Ureter (tissue), 1 donor: ENCODE measurements at regions not wholly inside any gene's neighbourhood (a gene's known extent, or its start where the extent isn't known, plus 50 kb on each side); places are given as distances from the start of the nearest gene placed in this dataset.

Experiments used
- DNase-seq: peaks from one replicate; pipeline ENCODE4 v3.0.0-alpha.2; 2020; ENCODE audit warnings: low spot score
- donor health status: DM: yes; HTN: yes; CAD: no.

DNA sequence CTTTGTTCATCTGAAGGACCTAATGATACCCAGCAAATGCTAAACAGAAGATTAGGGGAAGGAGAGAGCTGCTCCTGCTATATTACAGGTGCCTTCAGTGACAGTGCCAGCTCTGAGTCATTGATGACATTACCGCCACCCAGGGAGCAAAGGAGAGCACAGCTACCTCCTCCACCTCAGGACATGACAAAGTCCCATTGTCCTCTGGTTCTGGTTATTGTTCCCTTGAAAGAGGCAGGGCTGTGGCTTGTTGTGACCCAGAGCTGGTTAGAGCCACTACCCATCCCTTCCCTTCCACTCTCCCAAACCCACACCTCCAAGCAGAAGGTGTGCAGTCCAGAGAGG is 363.5 kb upstream of the DUSP10 start:
- no peak for DNase-seq

DNA sequence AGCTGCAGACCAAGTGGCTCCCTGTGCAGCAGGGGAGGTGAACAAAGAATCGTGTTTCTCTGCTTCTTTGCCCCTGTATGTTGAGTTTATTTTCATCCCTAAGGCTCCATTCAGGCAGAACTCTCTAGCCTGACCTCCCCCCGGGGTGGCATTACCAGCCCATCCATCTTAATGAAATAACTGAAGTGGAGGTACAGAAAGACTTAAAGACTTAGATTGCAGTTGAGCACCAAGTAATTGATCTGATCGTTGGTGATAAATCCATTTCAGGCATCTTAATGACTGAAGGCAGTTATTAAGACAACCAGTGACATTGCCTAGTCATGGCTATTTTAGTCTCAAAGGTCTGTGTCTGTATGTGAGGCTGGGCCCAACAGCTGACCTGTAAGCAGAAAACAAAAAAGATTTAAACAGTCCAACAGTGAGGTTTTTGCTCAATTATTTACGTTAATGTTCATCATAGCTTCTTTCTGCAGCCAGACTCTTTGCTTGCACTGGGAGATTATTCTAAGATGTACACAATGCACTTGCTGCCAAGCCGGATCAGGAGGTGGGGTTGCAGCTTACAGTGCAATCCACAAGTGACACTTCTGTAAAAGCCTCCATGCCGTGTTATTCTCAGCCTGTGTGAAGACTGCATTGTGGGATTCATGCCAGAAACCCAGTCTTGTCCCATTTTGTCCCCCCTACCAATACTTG is 363.0 kb upstream of the DUSP10 start:
- no peak for DNase-seq

DNA sequence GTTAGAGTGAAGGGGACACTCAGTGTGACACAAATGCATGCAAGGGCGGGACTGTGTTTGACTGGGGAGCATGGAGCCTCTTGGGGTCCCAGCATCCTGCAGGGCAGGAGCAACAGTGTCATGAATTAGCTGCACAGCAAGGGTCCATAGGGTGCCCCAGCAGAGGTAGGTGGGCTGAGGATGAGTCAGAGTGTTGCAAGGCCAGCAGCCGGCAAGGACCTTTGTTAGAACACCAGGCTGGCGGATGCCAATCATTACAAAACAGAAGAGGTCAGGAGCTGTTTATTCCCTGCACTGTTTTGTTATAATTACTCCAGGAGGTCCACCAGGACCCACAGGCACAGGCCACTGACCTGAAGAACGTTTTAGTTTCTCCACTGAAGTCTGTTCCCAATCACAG is 362.2 kb upstream of the DUSP10 start:
- DNase-seq, result no peak

DNA sequence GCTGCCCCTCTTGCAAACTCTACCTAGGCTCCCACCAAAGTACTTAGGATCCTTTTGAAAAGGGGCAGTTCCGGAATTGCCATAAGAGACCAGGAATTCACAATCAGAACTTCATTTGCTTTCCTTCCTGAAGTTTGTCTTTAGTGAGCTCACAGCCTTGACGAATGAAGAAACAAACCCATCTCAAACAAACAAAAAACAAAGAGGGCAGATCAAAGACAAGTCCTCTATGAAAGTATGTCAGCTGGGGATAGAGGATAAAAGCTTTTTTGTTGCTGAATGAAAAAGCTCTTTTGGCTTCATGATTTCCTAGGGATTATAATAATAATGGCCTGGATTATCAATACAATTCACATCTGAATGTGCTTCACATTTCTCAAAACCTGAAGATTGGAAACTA is 357.9 kb upstream of the DUSP10 start:
- DNase-seq, result no peak

DNA sequence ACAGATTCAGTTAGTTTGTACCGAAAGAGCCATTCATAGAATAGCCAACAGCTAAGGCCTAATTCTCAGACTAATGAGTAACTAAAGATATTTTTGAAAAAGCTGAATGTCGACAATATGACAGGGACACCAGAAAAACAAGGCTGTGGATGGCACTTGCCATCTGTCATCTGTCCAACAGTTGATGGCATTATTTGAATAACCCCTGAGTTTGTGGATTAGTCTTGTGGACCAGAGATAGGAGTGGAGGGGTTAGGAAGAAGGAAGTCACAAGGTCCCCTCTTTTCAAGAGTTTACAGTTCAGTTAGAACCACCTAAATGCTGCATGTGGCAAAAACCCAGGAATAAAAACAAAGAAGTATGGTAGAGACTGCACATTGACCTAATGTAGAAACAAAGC is 356.5 kb upstream of the DUSP10 start:
- no peak for DNase-seq

DNA sequence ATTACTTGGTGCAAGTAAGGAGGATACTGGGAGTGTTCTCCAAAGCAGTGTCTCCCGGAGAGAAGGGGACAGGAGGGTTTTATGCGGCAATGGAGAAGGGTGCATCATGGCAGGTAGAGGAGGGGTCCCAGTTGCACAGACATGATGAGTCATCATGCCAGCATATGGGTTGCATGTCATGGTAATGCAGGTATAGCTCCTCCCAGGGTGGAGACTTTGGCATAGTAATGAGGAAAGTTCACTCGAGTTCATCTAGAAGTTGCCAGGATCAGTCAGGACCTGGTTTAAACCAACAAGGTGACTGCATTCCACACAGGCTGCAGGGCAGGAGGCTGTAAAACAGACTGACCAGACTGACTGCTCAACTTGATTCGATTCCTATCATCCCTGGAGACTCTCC is 355.7 kb upstream of the DUSP10 start:
- no peak for DNase-seq

DNA sequence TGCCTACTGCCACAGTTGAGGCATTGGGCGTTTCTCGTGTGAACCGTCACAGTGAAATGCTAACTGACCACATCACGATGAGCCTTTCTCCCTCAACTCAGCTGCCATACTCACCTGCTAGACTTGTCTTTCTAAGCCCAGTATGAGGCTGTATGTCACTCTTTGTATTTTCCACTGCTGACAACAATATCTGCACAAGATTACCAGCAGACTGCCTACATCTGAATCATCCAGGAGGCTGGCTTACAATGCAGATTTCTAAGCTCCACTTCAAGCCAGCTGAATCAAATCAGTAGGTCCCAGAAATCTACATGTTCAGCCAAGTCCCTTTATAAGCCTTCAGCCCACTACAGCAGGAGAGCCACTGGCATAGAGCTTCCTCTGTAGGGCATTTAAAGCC is 355.0 kb upstream of the DUSP10 start:
- no peak for DNase-seq

DNA sequence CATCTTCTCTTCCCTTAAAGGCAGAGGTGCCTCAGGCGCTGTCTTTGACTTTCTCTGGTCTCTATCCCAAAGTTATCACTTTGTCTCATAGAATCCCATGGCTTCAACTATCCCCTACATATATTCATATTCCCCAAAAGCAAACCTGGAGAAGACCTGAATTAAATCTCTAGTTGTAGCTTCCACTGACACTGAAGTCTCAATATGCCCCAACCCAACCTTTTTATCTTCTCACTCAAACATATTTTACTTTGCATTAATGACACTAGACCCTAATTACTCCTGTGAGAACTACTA is 354.5 kb upstream of the DUSP10 start:
- no peak for DNase-seq

DNA sequence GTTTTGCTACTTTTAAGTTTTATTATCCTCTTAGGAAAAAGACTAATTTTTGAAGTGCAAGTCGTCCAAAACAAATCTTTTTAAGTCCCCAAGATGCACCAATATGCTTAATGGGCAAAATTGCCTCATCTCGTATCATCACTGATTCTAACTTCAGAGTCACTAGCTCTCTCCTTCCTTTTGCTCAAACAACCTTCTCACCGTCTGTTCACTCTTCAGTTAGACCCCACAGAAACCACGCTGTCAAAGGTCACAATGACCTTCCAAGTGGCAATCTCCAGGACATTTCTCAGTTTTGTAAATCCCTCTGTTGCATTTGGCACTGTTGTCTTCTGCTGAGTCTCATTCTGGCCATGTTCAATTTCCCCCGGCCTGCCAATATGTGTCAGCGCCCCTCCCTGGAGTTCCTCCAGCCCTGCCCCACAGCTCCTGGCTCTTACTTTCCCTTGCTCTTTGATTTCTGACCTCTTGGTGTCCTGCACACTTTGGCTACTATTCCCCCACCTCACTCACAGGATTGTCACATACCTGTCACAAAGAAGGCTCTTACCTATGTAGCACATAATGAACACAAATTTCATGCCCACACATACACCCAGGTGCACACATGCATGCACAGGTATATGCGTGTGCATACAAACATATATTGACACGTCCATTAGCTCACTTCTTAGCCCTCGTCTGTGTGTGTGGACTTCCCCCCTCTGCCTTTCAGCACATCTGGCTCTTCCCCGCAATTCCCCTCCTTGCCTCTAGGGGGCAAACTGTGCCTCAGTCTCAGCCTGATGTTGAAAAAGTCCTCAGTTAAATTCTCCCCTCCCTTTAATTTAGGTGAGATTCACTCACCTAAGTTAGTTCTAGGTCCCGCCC is 354.0 kb upstream of the DUSP10 start:
- no peak for DNase-seq

DNA sequence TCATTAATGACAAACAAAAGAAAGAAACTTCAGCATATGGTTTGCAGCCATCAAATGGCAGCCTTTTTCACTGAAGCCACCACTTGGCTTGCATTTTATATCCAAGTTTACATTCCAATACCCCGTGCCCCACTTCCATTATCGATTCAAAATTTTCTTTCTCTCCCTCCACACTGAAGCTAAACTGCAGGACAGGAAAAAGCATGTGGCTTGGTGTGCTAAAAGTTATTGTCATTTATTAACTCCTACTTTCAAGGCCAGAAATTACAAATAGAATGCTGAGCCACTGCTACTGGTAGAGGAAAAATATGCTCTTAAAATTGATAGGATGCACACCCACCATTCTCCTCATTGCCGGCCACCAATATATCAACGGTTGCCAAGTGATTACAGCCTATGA is 351.6 kb upstream of the DUSP10 start:
- no peak for DNase-seq

DNA sequence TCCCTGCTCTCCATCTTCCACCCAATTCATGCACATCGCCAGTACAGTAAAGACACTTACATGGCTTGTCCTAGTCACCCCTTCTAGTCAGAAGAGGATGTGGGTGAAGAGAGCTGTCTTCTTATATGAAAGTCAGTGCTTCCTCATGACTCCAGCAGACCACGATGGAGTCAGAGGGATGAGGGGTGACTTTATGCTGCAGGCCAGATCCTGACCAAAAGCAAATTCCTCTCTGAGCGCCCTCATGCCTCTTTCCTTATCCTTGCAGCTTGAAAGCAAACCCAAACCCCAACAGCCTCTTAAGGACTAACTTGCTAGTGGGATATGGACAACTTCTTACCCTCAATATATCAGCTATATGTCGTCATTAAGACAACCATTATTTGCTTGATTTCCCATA is 348.2 kb upstream of the DUSP10 start:
- no peak for DNase-seq

DNA sequence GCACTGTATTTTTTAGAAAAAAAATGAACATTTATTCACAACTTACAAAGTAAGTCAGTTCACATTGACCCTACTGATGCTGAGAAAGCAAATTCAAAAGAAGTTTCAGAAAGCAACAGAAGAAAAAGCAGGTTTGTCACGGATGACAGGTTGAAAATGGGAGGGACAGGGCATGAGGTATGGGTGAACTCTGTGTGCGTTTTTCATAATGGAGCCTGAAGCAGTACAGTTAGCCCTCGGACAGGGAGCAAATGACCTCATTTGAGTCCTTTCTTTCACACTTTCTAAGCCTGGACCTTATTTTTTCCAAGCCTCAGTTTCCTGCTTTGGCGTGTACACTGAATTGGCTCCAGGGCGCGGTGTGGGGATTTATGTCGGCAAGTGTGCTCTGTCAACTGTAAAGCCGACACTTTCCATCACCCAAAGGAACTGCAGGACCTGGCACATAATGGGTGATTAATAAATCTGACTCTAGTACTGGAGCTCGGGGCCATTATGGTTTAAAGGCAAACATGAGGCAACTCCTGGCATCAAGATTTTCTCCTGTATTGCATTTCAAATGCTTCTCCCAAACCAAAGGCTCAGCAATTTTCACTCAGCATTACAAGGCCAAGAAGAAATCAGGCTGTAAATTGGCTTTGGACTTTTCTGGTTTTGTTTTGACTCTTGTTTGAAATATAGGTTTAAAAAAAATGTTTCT is 345.5 kb upstream of the DUSP10 start:
- no peak for DNase-seq

DNA sequence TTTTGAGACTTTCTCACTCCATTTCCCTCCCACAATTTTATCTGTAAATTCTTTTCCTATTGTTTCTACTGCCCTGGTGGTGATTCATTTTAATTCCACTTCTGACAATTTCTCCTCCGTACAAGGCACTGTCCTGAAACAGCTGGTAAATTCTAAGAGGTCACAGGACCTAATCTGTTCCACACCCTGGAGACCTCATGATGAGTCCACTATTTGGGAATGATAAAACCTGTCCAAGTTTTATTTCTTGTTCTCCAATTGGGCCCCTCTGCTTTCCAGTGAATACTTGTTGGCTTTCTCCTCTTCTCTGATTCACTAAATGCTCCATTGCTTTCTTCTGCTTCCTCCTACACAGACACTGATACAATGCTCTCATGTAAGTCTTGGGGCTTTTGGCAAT is 343.1 kb upstream of the DUSP10 start:
- no peak for DNase-seq

DNA sequence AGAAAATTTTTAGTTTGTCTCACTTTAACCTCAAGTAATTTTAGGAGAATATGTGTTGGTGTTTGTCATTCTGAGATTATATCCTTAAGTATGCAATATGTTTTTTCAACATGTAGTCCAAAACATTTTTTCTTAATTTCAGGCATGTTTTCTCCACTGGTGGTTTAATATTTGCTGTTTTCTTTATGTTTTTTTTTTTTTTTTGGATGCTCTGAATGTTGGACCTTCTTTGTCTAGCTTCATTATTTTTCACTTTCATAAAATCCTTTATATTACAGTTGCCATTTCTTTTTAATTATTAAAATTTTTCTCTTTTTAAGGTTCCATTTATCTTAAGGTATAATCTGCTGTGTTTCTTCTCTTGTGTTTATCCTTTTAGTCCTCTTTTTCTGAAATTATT is 342.2 kb upstream of the DUSP10 start:
- DNase-seq, result no peak

DNA sequence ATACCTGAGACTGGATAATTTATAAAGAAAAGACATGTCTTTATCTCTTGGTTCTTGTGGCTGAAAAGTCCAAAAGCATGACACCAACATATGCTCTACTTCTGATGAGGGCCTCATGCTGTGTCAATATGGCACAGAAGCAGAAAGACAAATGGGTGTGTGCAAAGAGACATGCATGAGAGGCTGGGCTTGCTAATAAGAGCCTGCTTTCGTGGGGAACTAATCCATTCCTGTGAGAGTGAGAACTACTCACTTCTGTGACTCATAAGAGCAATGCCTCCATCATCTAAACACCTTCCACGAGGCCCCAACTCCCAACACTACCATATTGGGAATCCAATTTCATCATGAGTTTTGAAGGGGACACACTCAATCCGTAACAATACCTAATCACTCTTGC is 340.0 kb upstream of the DUSP10 start:
- no peak for DNase-seq

DNA sequence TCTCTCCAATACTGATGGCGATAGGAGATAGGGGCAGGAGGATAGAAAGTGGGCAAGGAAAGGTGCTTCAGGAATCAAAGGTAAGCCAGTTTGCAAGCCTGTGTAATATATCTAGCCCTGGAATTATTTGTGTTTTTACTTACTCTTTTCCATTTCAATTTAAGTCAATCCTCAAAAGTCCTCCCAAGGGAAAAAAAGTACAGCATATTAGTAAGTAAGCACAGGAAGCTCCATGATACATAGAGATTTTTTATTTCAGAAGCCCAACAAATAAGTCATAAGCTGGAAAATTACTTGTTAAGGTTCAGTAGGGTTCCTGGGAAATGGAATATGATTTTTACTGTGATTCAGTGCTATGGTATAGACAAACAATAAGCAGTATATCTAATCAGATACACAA is 337.7 kb upstream of the DUSP10 start:
- no peak for DNase-seq

DNA sequence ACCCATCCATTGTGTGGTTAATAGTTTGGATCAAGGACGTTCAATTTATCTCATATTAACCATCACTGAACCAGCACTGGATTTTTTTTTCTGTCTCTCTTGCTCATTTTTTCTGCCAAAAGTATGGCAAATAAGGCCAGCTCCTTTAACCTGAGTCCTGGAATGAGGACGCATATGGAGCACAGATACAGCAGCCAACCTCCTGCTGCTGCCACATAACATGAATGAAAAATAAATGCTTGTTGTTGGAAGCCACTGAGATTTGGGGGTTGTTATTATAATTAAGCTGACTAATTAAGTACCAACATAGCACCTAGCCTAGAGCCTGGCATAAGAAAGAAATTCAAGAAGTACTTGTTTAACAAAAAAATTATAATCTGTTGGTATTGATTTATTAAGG is 335.3 kb upstream of the DUSP10 start:
- no peak for DNase-seq

DNA sequence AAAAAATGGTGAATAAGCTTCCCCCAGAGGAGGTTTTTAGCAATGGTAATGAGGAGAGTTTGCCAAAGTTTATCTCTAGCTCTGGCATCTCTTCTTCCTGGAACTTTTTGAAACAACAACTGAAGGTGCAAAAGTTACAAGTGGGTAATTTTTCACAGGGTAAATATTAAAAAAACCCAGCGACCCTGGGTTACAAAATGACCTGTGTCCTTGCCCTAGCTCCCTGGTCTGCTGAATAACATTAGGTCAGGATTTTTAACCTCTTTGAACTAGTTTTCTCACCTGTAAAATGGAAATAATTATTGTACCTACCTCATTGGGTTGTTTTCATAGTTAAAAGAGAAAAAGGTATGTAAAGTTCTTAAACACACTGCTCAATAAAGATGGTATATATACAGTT is 332.4 kb upstream of the DUSP10 start:
- no peak for DNase-seq

DNA sequence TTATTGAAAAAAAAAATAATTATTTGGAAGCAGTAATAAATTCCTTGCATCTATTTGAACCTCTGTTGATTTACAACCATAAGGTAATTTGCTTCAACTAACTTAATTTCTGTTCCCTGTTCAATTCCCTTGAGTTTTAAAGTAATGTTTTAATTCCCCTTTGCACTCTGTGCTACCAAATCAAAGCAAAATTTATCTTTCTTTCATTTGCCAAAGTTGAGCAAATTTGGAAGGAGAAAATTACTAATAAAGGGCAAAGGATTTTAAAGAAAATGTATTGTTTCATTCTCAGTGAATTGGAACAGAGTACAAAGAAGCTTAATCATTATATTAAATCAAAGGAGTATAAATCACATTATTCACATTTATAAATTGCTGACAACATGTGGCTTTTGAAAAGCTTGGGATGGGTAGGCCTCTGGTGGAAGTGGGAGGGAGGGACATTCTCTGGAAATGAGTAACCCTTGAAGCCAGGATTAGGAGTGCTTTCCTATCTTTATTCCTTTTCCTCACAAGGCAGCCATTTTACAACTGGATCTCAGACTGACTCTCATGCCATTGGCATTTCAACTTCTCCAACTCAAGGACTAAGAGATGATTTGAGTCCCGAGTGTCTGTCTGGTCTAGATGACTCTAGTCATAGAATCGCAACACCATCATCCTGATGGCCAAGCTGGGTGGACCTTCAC is 331.6 kb upstream of the DUSP10 start:
- no peak for DNase-seq

DNA sequence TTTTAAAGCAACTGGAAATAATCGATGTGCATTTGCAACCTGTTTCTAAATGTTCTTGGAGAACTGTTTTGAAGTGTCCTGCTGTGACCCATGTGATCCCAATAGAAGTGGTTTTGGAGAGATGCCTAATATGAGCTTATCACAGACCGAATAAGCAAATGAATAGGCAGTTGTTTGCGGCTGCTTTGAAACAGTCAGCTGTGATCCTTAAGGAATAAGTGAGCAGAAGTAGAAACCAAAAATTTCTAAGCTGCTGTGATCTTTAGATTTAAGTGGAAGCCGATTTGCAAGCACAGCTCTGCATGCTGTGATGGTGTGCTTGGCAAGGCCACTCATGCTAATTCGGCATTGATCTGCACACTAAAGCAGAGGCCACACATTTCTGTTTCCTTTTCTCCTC is 329.5 kb upstream of the DUSP10 start:
- DNase-seq, result no peak

DNA sequence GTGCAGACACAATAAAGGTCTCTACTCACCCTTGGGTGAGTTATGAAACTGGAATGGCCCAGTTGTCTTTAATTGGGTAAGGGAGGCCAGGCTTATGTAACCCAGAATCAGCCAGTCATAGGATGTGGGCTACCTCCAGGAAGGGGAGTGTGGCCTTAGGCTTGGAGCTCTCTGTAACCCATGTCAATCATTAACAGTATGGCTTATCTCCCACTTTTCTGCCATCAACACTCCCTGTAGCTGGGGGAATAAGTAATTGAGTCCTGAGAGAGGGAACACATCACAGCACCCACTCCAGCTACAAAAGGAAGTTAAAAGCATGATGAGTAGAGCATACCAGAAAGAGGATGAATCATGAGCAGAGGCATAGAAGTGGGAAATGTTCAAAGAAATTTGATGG is 327.0 kb upstream of the DUSP10 start:
- no peak for DNase-seq

DNA sequence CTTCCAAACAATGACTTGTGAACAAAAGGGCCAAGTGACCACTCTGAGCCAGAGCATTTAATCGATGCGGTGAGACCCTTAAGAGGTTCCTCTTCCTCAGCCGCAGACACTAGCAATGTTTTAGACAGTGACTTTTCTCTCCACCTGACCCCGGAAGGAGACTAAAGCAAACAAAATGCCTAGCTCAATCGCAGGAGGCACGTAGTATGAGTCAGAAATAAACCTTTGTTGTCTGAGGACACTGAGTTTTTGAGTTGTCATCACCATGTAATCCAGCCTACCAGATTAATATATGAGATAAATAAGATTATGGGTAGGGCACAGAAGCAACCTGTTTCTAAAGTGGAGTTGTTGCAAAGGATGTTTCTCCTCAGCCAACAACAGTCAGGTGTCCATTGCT is 326.2 kb upstream of the DUSP10 start:
- DNase-seq, result no peak

DNA sequence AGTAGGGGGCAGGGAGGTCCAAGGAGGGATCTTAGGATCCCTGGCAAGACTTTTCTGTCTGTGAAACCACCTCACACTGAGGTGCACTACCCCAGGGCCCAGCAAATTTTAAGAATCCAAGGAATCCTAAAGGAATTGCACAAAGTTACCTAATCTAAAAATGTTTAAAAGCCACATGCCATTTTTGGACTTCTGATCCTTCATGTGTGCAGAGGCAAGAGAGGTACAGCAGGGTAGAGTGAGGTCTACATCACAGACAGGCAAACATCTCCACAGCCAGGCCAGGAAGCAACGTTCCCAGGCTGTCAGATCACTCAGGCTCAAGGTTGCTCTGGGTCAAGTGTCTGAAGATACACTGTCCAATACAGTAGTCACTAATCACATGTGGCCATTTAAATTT is 324.6 kb upstream of the DUSP10 start:
- no peak for DNase-seq
